K562 (cell line): ENCODE measurements at regions not wholly inside any gene's neighbourhood (a gene's known extent, or its start where the extent isn't known, plus 50 kb on each side); places are given as distances from the start of the nearest gene placed in this dataset.

Experiments used
- ATAC-seq: fragments of 200-7000 bp; cut with Tn5 transposase; 3 replicates; pipeline ENCODE4 v1.9.1; 2020; ENCODE audit warnings: moderate library complexity
- BruUV-seq: library from RNA; stranded (reverse); fragments of 400-500 nt; replicated peaks from 2 replicates; lab custom pipeline; 2021; lab: Mats Ljungman, UMichigan
- CTCF ChIA-PET: fragments of 300-600 bp; formaldehyde crosslinking; extraction: SDS; loops from one replicate; lab custom pipeline; 2021; ENCODE audit warnings: low intra/inter-chr PET ratio; lab: Yijun Ruan, JAX
- POLR2A ChIA-PET: fragments of 300-600, 350-650 bp; sonication (Branson Sonifier 250); formaldehyde crosslinking; extraction: SDS; loops from one replicate; lab custom pipeline; 2021; ENCODE audit warnings: antibody characterized with exemption, inconsistent platforms; lab: Yijun Ruan, JAX
- DNase-seq, 4 experiments: peaks; one replicate each; pipeline versions ENCODE4 v3.0.0 to v3.0.0-alpha.2; 2011 to 2018; ENCODE audit warnings: low spot score in 3 of 4, mixed read lengths in 3 of 4; ENCODE audit errors: extremely low read depth in 1 of 4
- FAIRE-seq: peaks from 2 replicates; lab custom pipeline; 2011; peaks lifted over from hg19 to GRCh38; lab: Jason Lieb, UNC
- H2AFZ ChIP-seq: 2 replicates; pipeline ENCODE4 v1.6.0; 2011; ENCODE audit warnings: low read depth, low read length, control low read depth, inconsistent platforms
- H3K27ac ChIP-seq: fragments of 200-600 bp; 3 replicates; pipeline ENCODE4 v1.8.0; 2011; ENCODE audit warnings: low read depth, mild to moderate bottlenecking, control low read depth, inconsistent platforms, low read length, moderate library complexity, mixed read lengths; ENCODE audit errors: extremely low read depth
- H3K27me3 ChIP-seq, 2 experiments: fragments of 300-600 bp in 1 of 2; 2 replicates in 1 of 2; 3 replicates in 1 of 2; pipeline versions ENCODE4 v1.6.0 to v1.8.0; 2011; ENCODE audit warnings: inconsistent platforms in 2 of 2, low read length in 2 of 2, mild to moderate bottlenecking in 1 of 2, mixed read lengths in 1 of 2, moderate library complexity in 1 of 2; ENCODE audit not compliant: control insufficient read depth in 2 of 2, insufficient read depth in 2 of 2
- H3K36me3 ChIP-seq: fragments of 300-600 bp; 3 replicates; pipeline ENCODE4 v1.8.0; 2011; ENCODE audit warnings: mild to moderate bottlenecking, low read length, inconsistent platforms; ENCODE audit not compliant: control insufficient read depth, insufficient read depth
- H3K4me1 ChIP-seq, 2 experiments: fragments of 200-600 bp in 1 of 2; replicated peaks in 1 of 2; 2 replicates in 1 of 2; 3 replicates in 1 of 2; pipeline versions ENCODE4 v1.5.1 to v1.8.0; 2011; ENCODE audit warnings: inconsistent platforms in 2 of 2, low read length in 2 of 2, mild to moderate bottlenecking in 1 of 2, mixed read lengths in 1 of 2, moderate library complexity in 1 of 2; ENCODE audit not compliant: control insufficient read depth in 2 of 2, insufficient read depth in 2 of 2
- H3K4me2 ChIP-seq: 2 replicates; pipeline ENCODE4 v1.6.1; 2011; ENCODE audit warnings: low read length, control low read depth, inconsistent platforms, mixed read lengths; ENCODE audit not compliant: insufficient read depth
- H3K4me3 ChIP-seq: fragments of 200-600 bp; sonication (generic), shearing (Covaris generic); 2 replicates; pipeline ENCODE4 v1.5.1; 2016; ENCODE audit warnings: control low read depth, inconsistent platforms
- H3K79me2 ChIP-seq: fragments of 200-600 bp; 3 replicates; pipeline ENCODE4 v1.8.0; 2011; ENCODE audit warnings: low read length, inconsistent platforms; ENCODE audit not compliant: control insufficient read depth, insufficient read depth
- H3K9ac ChIP-seq, 2 experiments: 2 replicates each; pipeline versions ENCODE4 v1.6.0 to v1.6.1; 2011; ENCODE audit warnings: low read depth in 2 of 2, low read length in 2 of 2, control low read depth in 1 of 2, inconsistent platforms in 1 of 2, mild to moderate bottlenecking in 1 of 2, mixed read lengths in 1 of 2; ENCODE audit not compliant: insufficient read depth in 1 of 2
- H3K9me1 ChIP-seq: one replicate; pipeline ENCODE4 v1.6.0; 2011; ENCODE audit warnings: inconsistent platforms, mild to moderate bottlenecking, low read length, moderate library complexity; ENCODE audit not compliant: control insufficient read depth, insufficient read depth
- H3K9me3 ChIP-seq: replicated peaks from 2 replicates; pipeline ENCODE4 v1.5.1; 2011; ENCODE audit warnings: low read depth, low read length, inconsistent platforms; ENCODE audit not compliant: control insufficient read depth, insufficient read depth
- H4K20me1 ChIP-seq: replicated peaks from 2 replicates; pipeline ENCODE4 v1.6.1; 2011; ENCODE audit warnings: low read length, inconsistent platforms, mixed read lengths; ENCODE audit not compliant: control insufficient read depth, insufficient read depth
- MEIS2 ChIP-seq: fragments of 450-650 bp; IDR thresholded peaks from 2 replicates; pipeline ENCODE4 v1.6.1; 2014; ENCODE audit warnings: mild to moderate bottlenecking; ENCODE audit not compliant: partially characterized antibody
- ZNF408 ChIP-seq: fragments of 250-450 bp; sonication (Bioruptor Pico); IDR thresholded peaks from 2 replicates; pipeline ENCODE4 v1.4.0; 2020; ENCODE audit warnings: low read depth, mild to moderate bottlenecking, moderate library complexity
- WGBS: fragments of 100-300 bp; shearing (Covaris generic); methylation state at CpG from one replicate; pipeline ENCODE4 v1.1.6; 2016; ENCODE audit warnings: low coverage, mixed read lengths; ENCODE audit not compliant: insufficient coverage; ENCODE audit errors: missing lambda C conversion rate; 5-methylcytosine and 5-hydroxymethylcytosine counted together
- in situ Hi-C: fragments of 300-500 bp; cut with MboI; formaldehyde crosslinking; loops from 4 replicates; pipeline ENCODE4 v1.15.0; 2018; ENCODE audit warnings: inconsistent platforms, mixed read lengths
- intact Hi-C: fragments of 100-400 bp; cut with micrococcal nuclease; formaldehyde crosslinking; loops from 2 replicates; pipeline ENCODE4 v1.14.2; 2022
- TF ChIP-seq, protein P1 (sequence below): fragments of 450-650 bp; IDR thresholded peaks from 2 replicates; pipeline ENCODE4 v1.6.1; 2018; ENCODE audit not compliant: partially characterized antibody
- TF ChIP-seq, protein P2 (sequence below): IDR thresholded peaks from 3 replicates; pipeline ENCODE4 v1.6.1; 2011; ENCODE audit warnings: borderline replicate concordance, mild to moderate bottlenecking; ENCODE audit not compliant: insufficient read length, insufficient read depth

DNA sequence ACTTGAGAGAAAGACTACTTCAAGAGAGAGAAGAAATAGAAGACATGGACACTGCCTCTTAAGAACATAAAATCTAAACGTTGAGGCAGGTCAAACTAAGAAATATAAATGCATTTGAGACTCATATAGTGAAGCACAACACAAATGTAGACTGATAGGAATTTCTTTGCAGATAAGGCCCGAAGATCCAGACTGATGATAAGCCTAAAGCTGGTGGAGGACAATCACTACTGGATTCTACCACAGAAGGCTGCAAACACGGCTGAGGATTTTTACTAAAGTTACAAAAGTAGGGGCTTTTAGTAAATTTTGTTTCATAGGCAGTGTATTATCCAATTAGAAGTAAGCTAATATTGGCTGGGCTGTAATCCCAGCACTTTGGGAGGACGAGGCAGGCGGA lies 278.3 kb downstream of the RAP2B start:
- intact Hi-C loops = loop anchor here (5.0 to 10.0 kb wide), 3 partner anchors 154 to 398 kb away; no protein-coding TSS in a partner anchor

DNA sequence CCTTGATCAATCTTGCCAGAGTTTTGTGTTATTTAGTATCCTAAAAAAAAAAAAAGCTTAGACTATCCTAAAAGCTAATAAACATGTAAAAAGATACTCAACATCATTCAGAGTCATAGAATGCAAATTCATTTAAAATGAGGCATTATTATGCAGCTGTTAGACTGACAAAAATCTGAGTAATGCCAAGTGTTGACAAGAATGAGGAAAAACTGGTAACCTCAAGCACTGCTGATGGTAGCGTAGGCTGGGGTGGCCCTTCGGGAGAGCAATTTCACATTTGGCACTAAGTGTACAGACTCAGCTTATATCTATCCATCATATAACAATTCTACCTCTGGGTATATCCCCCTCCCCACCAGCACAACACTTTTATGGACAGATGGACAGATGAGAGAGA lies 280.4 kb downstream of the RAP2B start:
- CTCF ChIA-PET = no interaction called here
- ATAC-seq = no peak
- no peaks in the 10 kb centered on the region for H3K79me2 ChIP-seq
- intact Hi-C loops = loop anchor here (5.0 to 10.0 kb wide), 3 partner anchors 152 to 400 kb away; no protein-coding TSS in a partner anchor
- no peak overlapping the region for H3K9ac ChIP-seq
- TF ChIP-seq ZNF408 = no peak
- TF ChIP-seq, protein P1, sequence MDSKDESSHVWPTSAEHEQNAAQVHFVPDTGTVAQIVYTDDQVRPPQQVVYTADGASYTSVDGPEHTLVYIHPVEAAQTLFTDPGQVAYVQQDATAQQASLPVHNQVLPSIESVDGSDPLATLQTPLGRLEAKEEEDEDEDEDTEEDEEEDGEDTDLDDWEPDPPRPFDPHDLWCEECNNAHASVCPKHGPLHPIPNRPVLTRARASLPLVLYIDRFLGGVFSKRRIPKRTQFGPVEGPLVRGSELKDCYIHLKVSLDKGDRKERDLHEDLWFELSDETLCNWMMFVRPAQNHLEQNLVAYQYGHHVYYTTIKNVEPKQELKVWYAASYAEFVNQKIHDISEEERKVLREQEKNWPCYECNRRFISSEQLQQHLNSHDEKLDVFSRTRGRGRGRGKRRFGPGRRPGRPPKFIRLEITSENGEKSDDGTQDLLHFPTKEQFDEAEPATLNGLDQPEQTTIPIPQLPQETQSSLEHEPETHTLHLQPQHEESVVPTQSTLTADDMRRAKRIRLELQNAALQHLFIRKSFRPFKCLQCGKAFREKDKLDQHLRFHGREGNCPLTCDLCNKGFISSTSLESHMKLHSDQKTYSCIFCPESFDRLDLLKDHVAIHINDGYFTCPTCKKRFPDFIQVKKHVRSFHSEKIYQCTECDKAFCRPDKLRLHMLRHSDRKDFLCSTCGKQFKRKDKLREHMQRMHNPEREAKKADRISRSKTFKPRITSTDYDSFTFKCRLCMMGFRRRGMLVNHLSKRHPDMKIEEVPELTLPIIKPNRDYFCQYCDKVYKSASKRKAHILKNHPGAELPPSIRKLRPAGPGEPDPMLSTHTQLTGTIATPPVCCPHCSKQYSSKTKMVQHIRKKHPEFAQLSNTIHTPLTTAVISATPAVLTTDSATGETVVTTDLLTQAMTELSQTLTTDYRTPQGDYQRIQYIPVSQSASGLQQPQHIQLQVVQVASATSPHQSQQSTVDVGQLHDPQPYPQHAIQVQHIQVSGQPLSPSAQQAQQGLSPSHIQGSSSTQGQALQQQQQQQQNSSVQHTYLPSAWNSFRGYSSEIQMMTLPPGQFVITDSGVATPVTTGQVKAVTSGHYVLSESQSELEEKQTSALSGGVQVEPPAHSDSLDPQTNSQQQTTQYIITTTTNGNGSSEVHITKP = no peak
- TF ChIP-seq, all 486 proteins: peak for 0
- H2AFZ ChIP-seq = no peak overlapping the region
- in situ Hi-C loops = no loop called here
- FAIRE-seq = no peak
- H3K27me3 ChIP-seq = no peaks in the 10 kb centered on the region
- no peak overlapping the region for H3K4me3 ChIP-seq
- no peak overlapping the region for H3K4me2 ChIP-seq
- H3K9me3 ChIP-seq = no peaks in the 10 kb centered on the region
- no peak for DNase-seq
- WGBS = 12% methylated on average over 2 of the region's 2 CpGs
- no TSS peak for BruUV-seq
- no peaks in the 10 kb centered on the region for H4K20me1 ChIP-seq
- H3K9me1 ChIP-seq = no peaks in the 10 kb centered on the region
- no peak overlapping the region for H3K27ac ChIP-seq
- H3K4me1 ChIP-seq = no peaks in the 10 kb centered on the region
- POLR2A ChIA-PET = no interaction called here
- H3K36me3 ChIP-seq = no peaks in the 10 kb centered on the region

More for the DNA sequence above, 278.3 kb downstream of the RAP2B start:
- in situ Hi-C loops = no loop called here
- H3K9me3 ChIP-seq = no peaks in the 10 kb centered on the region
- H3K36me3 ChIP-seq = no peaks in the 10 kb centered on the region
- no peaks in the 10 kb centered on the region for H3K9me1 ChIP-seq
- H3K27me3 ChIP-seq = no peaks in the 10 kb centered on the region
- ChIA-PET CTCF (no interaction called here), POLR2A (no interaction called here)
- H3K4me3 ChIP-seq = no peak overlapping the region
- no peaks in the 10 kb centered on the region for H4K20me1 ChIP-seq
- no peak overlapping the region for H3K9ac ChIP-seq
- H3K4me1 ChIP-seq = no peaks in the 10 kb centered on the region
- no peak for ATAC-seq
- H3K4me2 ChIP-seq = no peak overlapping the region
- no peaks in the 10 kb centered on the region for H3K79me2 ChIP-seq
- 15% methylated on average over 4 of the region's 5 CpGs for WGBS
- BruUV-seq = no TSS peak
- no peak overlapping the region for H2AFZ ChIP-seq
- no peak overlapping the region for H3K27ac ChIP-seq
- DNase-seq = no peak
- no peak for FAIRE-seq
- no peak for TF ChIP-seq MEIS2
- TF ChIP-seq, protein P2, sequence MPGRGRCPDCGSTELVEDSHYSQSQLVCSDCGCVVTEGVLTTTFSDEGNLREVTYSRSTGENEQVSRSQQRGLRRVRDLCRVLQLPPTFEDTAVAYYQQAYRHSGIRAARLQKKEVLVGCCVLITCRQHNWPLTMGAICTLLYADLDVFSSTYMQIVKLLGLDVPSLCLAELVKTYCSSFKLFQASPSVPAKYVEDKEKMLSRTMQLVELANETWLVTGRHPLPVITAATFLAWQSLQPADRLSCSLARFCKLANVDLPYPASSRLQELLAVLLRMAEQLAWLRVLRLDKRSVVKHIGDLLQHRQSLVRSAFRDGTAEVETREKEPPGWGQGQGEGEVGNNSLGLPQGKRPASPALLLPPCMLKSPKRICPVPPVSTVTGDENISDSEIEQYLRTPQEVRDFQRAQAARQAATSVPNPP = no peak
